Left lung (tissue), 4 donors: ENCODE measurements at regions not wholly inside any gene's neighbourhood (a gene's known extent, or its start where the extent isn't known, plus 50 kb on each side); places are given as distances from the start of the nearest gene placed in this dataset.

ENCODE experiments used
- ATAC-seq: fragments of 200-7000 bp; cut with Tn5 transposase; one replicate; pipeline ENCODE4 v1.9.1; 2020; ENCODE audit warnings: moderate library complexity
- DNase-seq, 4 donors: peaks; one replicate each; pipeline ENCODE4 v3.0.0-alpha.2; 2013 to 2020
- H3K27ac ChIP-seq, 2 donors: fragments of 200-600 bp; sonication (generic) in 1 of 2; one replicate each; pipeline versions ENCODE4 v1.5.0 to v1.8.0; 2020 to 2021
- H3K27me3 ChIP-seq, 2 donors: fragments of 200-600 bp; sonication (generic) in 1 of 2; one replicate each; pipeline versions ENCODE4 v1.5.0 to v1.8.0; 2020 to 2021
- H3K36me3 ChIP-seq, 2 donors: fragments of 200-600 bp; sonication (generic) in 1 of 2; one replicate each; pipeline versions ENCODE4 v1.5.0 to v1.8.0; 2020 to 2021
- H3K4me1 ChIP-seq, 2 donors: fragments of 200-600 bp; one replicate each; pipeline ENCODE4 v1.8.0; 2021
- H3K4me3 ChIP-seq, 2 donors: fragments of 200-600 bp; sonication (generic) in 1 of 2; one replicate each; pipeline versions ENCODE4 v1.5.0 to v1.8.0; 2020 to 2021; ENCODE audit warnings: mild to moderate bottlenecking in 1 of 2
- H3K9me3 ChIP-seq, 2 donors: fragments of 200-600 bp; sonication (generic) in 1 of 2; one replicate each; pipeline versions ENCODE4 v1.5.0 to v1.8.0; 2020 to 2021
- CTCF ChIP-seq, 2 donors: fragments of 200-600 bp; sonication (generic) in 1 of 2; IDR thresholded peaks; one replicate each; pipeline versions ENCODE4 v1.5.0 to v1.8.0; 2021; ENCODE audit warnings: antibody characterized with exemption in 2 of 2
- intact Hi-C, 2 donors: fragments of 100-400 bp; cut with DNase I; formaldehyde crosslinking; loops; one replicate each; pipeline versions ENCODE4 v1.11.2 to v1.14.2; 2022
- donor health status: DM: no; HTN: yes; CAD: no.
- donor health status: DM: no; HTN: no; CAD: no.

DNA sequence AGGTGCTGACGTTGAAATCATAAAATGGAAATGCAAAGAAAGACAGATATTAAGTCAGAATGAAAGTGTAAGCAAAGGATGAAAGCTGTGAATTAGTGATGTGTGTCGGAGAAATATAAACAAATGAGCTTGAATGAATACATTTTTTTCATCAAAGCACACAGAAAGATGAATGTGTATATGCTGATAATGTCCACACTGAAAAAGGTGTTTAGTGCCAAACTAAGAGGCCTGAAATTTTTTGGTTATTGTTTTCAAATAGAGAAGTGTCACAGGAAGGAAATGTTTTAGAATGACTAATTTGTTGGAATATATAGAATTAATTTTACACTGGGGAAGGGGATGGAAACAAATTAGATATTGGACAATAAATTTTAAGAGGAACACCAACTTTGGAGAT, 1217.6 kb downstream of the PCDH18 start:
- no peak for TF ChIP-seq CTCF (IDR thresholded peaks at IDR 0.05)
- intact Hi-C loops = no loop called here
- DNase-seq = no peak

DNA sequence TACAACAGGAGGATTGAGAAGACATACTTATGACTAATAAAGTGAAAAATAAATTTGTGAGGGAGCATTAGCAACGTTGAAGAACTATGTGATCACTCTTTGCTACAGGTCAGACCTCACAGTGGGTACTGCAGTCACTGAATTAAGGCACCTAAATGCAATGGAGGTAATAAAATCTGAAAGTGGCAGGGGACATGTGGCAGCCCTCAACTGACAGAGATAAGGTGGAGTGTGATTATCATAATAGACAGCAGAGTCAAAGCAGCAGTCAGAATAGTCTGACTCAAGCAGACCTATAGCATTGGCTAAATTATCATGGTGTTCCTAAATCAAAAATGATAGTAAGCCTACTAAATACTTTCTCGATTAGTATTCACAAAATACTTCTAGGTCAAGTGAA, 1220.5 kb downstream of the PCDH18 start:
- TF ChIP-seq CTCF (IDR thresholded peaks at IDR 0.05) = no peak
- intact Hi-C loops = no loop called here
- no peaks in the 10 kb centered on the region for H3K36me3 ChIP-seq
- H3K4me3 ChIP-seq = no peak overlapping the region
- ATAC-seq (no peak), DNase-seq (no peak)
- no peak overlapping the region for H3K27ac ChIP-seq
- H3K4me1 ChIP-seq = no peaks in the 10 kb centered on the region
- H3K9me3 ChIP-seq = peaks cover 0 to 1% of the 10 kb centered on the region in 2 donors
- H3K27me3 ChIP-seq = no peaks in the 10 kb centered on the region

More for the DNA sequence above, 1217.6 kb downstream of the PCDH18 start:
- Histone ChIP-seq H3K9me3 (peaks cover 0 to 1% of the 10 kb centered on the region in 2 donors), H3K27ac (no peak overlapping the region), H3K4me1 (no peaks in the 10 kb centered on the region), H3K4me3 (no peak overlapping the region), H3K36me3 (no peaks in the 10 kb centered on the region), H3K27me3 (no peaks in the 10 kb centered on the region)
- no peak for ATAC-seq

GRCh38 chr4:136307765-136308164, 1224.5 kb downstream of the PCDH18 start:
- Histone ChIP-seq H3K27ac (no peak overlapping the region), H3K4me3 (no peak overlapping the region), H3K4me1 (no peaks in the 10 kb centered on the region), H3K9me3 (peaks cover 0 to 1% of the 10 kb centered on the region in 2 donors), H3K36me3 (no peaks in the 10 kb centered on the region), H3K27me3 (no peaks in the 10 kb centered on the region)
- no peak for TF ChIP-seq CTCF (IDR thresholded peaks at IDR 0.05)
- DNase-seq (no peak), ATAC-seq (no peak)
- intact Hi-C loops = no loop called here

DNA sequence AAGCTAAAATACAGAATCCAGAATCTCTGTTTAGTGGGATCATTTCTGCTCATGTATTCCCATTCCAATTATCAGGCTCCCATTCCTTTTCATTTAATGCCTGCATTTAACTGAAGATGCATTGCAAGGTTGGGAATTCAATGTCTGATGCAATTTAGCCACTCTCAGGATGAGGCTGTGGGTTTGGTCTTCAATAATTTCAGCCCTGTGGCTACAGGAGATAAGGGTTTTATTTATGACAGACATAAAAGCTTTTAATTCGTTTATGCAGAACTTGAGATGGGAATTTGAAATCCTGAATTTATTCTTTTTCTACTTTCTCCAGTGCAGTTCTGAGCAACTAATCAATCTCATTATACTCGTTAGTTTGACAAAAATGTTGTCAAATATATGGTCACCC, 1225.9 kb downstream of the PCDH18 start:
- intact Hi-C loops = no loop called here
- no peak for TF ChIP-seq CTCF (IDR thresholded peaks at IDR 0.05)
- ATAC-seq = no peak

DNA sequence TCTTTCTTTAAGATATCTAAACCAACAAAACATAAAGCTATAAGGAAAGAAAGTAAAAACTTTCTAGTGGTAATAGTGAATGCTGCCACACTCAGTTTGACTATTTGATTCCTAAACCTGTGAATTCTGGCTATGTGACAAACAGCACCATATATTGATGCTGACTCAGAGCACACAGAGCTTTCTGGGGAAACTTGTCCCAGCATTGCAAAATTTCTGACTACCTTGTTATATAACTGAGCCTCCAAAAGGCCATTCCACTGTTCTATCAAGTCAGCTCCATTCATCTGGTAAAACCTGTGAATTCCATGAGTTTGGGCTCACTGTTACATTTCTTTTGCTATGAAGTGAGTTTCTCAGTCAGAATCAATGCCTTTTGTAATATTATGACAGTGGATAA, 1229.7 kb downstream of the PCDH18 start:
- H3K4me3 ChIP-seq = no peak overlapping the region
- ATAC-seq (no peak), DNase-seq (no peak)
- no peak for TF ChIP-seq CTCF (IDR thresholded peaks at IDR 0.05)
- no peaks in the 10 kb centered on the region for H3K27me3 ChIP-seq
- H3K4me1 ChIP-seq = no peaks in the 10 kb centered on the region
- intact Hi-C loops = no loop called here
- no peaks in the 10 kb centered on the region for H3K36me3 ChIP-seq
- no peak overlapping the region for H3K27ac ChIP-seq
- no peaks in the 10 kb centered on the region for H3K9me3 ChIP-seq

More for the DNA sequence above, 1225.9 kb downstream of the PCDH18 start:
- no peaks in the 10 kb centered on the region for H3K36me3 ChIP-seq
- H3K27ac ChIP-seq = no peak overlapping the region
- H3K4me1 ChIP-seq = no peaks in the 10 kb centered on the region
- DNase-seq = no peak
- H3K4me3 ChIP-seq = no peak overlapping the region
- H3K27me3 ChIP-seq = no peaks in the 10 kb centered on the region
- H3K9me3 ChIP-seq = no peaks in the 10 kb centered on the region
